Right lobe of liver (tissue), 6 donors: ENCODE measurements at regions not wholly inside any gene's neighbourhood (a gene's known extent, or its start where the extent isn't known, plus 50 kb on each side); places are given as distances from the start of the nearest gene placed in this dataset.

Experiments
- ATAC-seq, 4 donors: fragments of 200-7000 bp; cut with Tn5 transposase; one replicate each; pipeline ENCODE4 v1.9.1; 2020; ENCODE audit warnings: mild to moderate bottlenecking in 4 of 4, moderate library complexity in 4 of 4
- DNase-seq, 3 donors: peaks; one replicate each; pipeline ENCODE4 v3.0.0-alpha.2; 2020
- H3K27ac ChIP-seq, 3 donors: fragments of 200-600 bp; one replicate each; pipeline ENCODE4 v1.8.0; 2022
- H3K27me3 ChIP-seq, 2 donors: fragments of 200-600 bp; one replicate each; pipeline ENCODE4 v1.8.0; 2022
- H3K36me3 ChIP-seq, 4 donors: fragments of 200-600 bp; sonication (generic) in 1 of 4; one replicate each; pipeline versions ENCODE4 v1.5.1 to v1.8.0; 2017 to 2022; ENCODE audit warnings: control low read depth in 1 of 4
- H3K4me1 ChIP-seq, 4 donors: fragments of 200-600 bp; sonication (generic) in 1 of 4; one replicate each; pipeline versions ENCODE4 v1.5.1 to v1.8.0; 2017 to 2022; ENCODE audit warnings: control low read depth in 1 of 4
- H3K4me3 ChIP-seq, 3 donors: fragments of 200-600 bp; one replicate each; pipeline ENCODE4 v1.8.0; 2022
- H3K9me3 ChIP-seq, 4 donors: fragments of 200-600 bp; sonication (generic) in 1 of 4; one replicate each; pipeline versions ENCODE4 v1.5.1 to v1.8.0; 2017 to 2022; ENCODE audit warnings: control low read depth in 1 of 4
- POLR2A ChIP-seq: fragments of 450-650 bp; IDR thresholded peaks from one replicate; pipeline ENCODE4 v1.6.1; 2017; ENCODE audit warnings: antibody characterized with exemption, mild to moderate bottlenecking
- WGBS: methylation state at CpG from one replicate; pipeline ENCODE4 v1.1.6; 2018; ENCODE audit warnings: low coverage, low lambda C conversion rate; ENCODE audit not compliant: insufficient coverage; ENCODE audit errors: missing lambda C conversion rate; 5-methylcytosine and 5-hydroxymethylcytosine counted together
- intact Hi-C, 2 donors: fragments of 100-400 bp; cut with DNase I; formaldehyde crosslinking; loops; one replicate each; pipeline versions ENCODE4 v1.11.2 to v1.14.1; 2022
- TF ChIP-seq, protein P1 (sequence below), 4 donors: fragments of 200-600 bp in 3 of 4; fragments of 450-650 bp in 1 of 4; IDR thresholded peaks; one replicate each; pipeline versions ENCODE4 v1.5.1 to v1.8.0; 2016 to 2022; ENCODE audit warnings: antibody characterized with exemption in 4 of 4, mild to moderate bottlenecking in 2 of 4
- donor health status: DM: no; HTN: yes; CAD: no.
- donor health status: DM: no; HTN: no; CAD: no.
- donor health status: DM: no; HTN: no; CAD: no.
- donor health status: DM: no; HTN: yes; CAD: no.
- donor health status: DM: no; HTN: yes; CAD: no.

DNA sequence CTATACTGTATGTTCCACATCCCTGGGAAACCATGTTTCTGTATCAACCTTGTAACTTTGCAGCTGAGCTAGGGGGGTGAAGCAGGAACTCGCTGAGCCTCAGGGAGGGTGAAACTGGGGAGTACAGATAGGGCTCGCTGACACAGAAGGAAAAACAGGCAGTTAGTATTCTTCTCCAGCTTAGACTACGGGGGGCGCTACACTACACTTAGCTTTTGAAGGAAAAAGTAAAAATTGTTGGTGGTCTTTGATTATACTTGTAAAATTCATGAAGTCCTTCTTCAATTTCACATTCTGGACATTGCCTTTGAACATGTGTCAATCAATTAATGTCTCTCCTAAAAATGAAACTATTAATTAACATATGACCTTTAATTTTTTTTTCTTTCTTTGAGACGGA, 73.5 kb upstream of the RGMA start:
- ATAC-seq: no peak
- TF ChIP-seq POLR2A: no peak
- TF ChIP-seq, protein P1, sequence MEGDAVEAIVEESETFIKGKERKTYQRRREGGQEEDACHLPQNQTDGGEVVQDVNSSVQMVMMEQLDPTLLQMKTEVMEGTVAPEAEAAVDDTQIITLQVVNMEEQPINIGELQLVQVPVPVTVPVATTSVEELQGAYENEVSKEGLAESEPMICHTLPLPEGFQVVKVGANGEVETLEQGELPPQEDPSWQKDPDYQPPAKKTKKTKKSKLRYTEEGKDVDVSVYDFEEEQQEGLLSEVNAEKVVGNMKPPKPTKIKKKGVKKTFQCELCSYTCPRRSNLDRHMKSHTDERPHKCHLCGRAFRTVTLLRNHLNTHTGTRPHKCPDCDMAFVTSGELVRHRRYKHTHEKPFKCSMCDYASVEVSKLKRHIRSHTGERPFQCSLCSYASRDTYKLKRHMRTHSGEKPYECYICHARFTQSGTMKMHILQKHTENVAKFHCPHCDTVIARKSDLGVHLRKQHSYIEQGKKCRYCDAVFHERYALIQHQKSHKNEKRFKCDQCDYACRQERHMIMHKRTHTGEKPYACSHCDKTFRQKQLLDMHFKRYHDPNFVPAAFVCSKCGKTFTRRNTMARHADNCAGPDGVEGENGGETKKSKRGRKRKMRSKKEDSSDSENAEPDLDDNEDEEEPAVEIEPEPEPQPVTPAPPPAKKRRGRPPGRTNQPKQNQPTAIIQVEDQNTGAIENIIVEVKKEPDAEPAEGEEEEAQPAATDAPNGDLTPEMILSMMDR (IDR thresholded peaks at IDR 0.05): no peak
- WGBS: 67% methylated on average over 5 of the region's 5 CpGs
- Histone ChIP-seq H3K4me3 (no peak overlapping the region), H3K4me1 (no peaks in the 10 kb centered on the region), H3K9me3 (no peaks in the 10 kb centered on the region), H3K27me3 (no peaks in the 10 kb centered on the region), H3K36me3 (no peaks in the 10 kb centered on the region), H3K27ac (no peak overlapping the region)
- intact Hi-C loops: no loop called here
- no peak for DNase-seq

DNA sequence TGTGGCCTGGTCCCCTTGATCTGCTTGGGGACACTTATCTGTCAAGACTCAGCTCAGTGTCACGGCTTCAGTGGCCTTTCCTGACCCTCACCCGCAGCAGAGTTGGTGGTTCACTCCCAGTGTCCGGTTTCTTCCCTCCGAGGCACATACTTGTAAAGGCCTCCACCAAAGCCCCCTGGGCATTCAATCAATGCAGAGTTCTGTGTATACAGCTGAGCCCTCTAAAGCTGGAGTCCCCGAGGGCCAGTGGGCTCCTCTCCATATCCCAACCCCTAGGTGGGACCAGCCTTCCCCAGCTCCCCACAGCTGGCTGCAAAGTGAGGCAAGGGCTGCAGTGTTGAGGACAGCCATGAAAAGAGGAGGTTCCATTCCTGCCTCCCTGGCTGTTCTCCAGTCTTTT, 70.9 kb upstream of the RGMA start:
- no peak overlapping the region for H3K27ac ChIP-seq
- intact Hi-C loops: no loop called here
- ATAC-seq (no peak), DNase-seq (no peak)
- H3K36me3 ChIP-seq: no peaks in the 10 kb centered on the region
- WGBS: 41% methylated on average over 4 of the region's 5 CpGs
- TF ChIP-seq, protein P1 (IDR thresholded peaks at IDR 0.05): no peak
- no peak for TF ChIP-seq POLR2A
- no peaks in the 10 kb centered on the region for H3K9me3 ChIP-seq
- H3K4me1 ChIP-seq: no peaks in the 10 kb centered on the region
- H3K4me3 ChIP-seq: no peak overlapping the region
- no peaks in the 10 kb centered on the region for H3K27me3 ChIP-seq

DNA sequence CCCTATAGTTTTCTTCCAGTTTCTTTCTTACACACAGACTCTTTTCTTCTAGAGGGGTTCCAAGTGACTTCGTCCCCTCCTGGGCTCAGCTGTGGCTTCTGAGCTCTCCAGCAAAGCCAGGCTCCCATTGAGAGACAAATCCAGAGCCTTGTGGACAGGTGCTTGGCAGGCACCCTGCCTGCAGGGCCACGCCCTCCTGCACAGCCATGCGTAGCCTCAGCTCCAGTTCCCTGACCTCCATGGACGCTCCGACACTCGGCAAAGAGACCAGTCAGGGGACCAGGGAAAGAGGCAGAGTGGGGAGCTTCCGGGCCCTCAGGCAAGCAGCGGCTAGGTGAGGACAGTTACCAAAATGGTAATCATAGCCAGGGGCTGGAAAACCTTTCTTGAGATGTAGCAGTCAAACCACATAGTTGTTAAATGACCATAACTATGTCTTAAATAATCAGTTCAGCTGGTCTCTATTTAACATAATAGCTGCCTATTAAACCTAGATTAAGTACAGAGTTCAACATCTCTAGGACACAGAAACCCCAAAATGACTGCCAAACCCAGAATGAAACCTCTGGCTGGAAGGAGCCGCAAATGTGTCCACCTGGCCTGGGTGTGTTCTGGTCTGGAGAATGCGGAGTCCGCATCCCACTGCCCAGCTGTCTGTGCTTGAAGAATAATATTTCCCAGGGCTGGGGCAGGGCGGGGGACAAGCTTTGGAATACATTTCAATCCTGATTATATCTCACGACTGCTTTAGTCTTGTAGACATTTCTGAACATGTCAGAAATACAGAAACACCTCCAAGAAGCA, 69.3 kb upstream of the RGMA start:
- no peaks in the 10 kb centered on the region for H3K27me3 ChIP-seq
- TF ChIP-seq POLR2A: no peak
- TF ChIP-seq, protein P1 (IDR thresholded peaks at IDR 0.05): no peak
- no peaks in the 10 kb centered on the region for H3K9me3 ChIP-seq
- no peaks in the 10 kb centered on the region for H3K36me3 ChIP-seq
- H3K27ac ChIP-seq: no peak overlapping the region
- ATAC-seq: no peak
- no peaks in the 10 kb centered on the region for H3K4me1 ChIP-seq
- no peak overlapping the region for H3K4me3 ChIP-seq
- intact Hi-C loops: no loop called here
- WGBS: 68% methylated on average over 10 of the region's 13 CpGs
- no peak for DNase-seq

DNA sequence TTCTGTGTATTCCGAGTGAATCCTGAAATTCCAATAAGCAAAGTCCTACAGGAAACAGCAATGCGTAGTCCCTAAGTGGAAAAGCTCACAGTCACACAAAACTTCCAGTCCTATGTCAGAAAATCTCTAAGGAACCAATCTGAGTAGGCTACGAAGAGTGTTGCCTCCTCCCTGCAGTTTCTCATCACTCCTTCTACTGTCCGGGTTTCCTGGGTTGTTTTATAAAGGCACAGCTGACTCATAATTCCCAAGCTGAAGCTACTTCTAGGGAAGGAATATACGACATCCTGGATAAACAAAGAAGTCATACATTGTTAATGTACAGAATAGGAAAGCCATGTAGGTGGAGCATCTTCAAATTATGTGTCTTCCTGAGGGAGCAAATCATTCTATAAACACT, 65.7 kb upstream of the RGMA start:
- DNase-seq (no peak), ATAC-seq (no peak)
- no peaks in the 10 kb centered on the region for H3K9me3 ChIP-seq
- WGBS: 34% methylated on average over 5 of the region's 5 CpGs
- no peaks in the 10 kb centered on the region for H3K27me3 ChIP-seq
- H3K36me3 ChIP-seq: no peaks in the 10 kb centered on the region
- H3K4me1 ChIP-seq: no peaks in the 10 kb centered on the region
- TF ChIP-seq POLR2A: no peak
- TF ChIP-seq, protein P1 (IDR thresholded peaks at IDR 0.05): no peak
- intact Hi-C loops: no loop called here
- no peak overlapping the region for H3K4me3 ChIP-seq
- H3K27ac ChIP-seq: no peak overlapping the region
